ENCODE measurements at regions not wholly inside any gene's neighbourhood (a gene's known extent, or its start where the extent isn't known, plus 50 kb on each side); places are given as distances from the start of the nearest gene placed in this dataset.

DNA sequence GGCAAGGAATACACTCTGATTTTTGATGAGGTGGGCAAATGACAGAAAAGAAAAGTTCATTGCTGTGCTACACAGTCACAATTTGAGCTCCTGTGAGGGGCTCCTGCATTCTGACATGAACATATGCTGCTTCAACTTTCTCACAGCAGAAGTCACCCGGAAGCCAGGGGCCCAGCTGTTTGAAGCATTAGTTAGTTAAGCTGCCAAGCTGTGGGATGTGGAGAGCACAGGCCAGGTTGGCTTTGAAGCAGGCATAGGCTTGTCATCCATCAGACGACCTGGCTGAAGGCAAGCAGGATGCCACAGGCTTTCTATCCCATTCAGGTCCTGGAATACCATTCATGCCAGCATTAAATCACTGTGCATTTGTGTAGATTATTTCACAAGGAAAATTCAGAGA, 63.1 kb downstream of the MTNR1B start:
- Histone ChIP-seq H3K4me3 (ENCODE audit: low read depth in 2 of 2, low read length in 1 of 2) (no peak overlapping the region), H3K9ac (no peak overlapping the region), H3K9me3 (no peaks in the 10 kb centered on the region; the same call in none of the 2 replicates), H3K27ac (ENCODE audit: low read depth in 2 of 2, low read length in 1 of 2) (no peak overlapping the region), H2AFZ (ENCODE audit: low read depth) (no peak overlapping the region), H3K27me3 (ENCODE audit: insufficient read depth) (no peaks in the 10 kb centered on the region), H3F3A (replicated peaks; ENCODE audit: insufficient read depth) (no peaks in the 10 kb centered on the region), H3K36me3 (replicated peaks in 1 of 2; ENCODE audit: control insufficient read depth in 1 of 2, insufficient read depth in 2 of 2, low read length in 1 of 2) (no peaks in the 10 kb centered on the region), H3K9me2 (no peaks in the 10 kb centered on the region), H4K20me1 (ENCODE audit: insufficient read depth) (no peaks in the 10 kb centered on the region), H3K79me2 (ENCODE audit: insufficient read depth) (no peaks in the 10 kb centered on the region), H3K4me2 (no peak overlapping the region), H3K4me1 (ENCODE audit: control insufficient read depth in 1 of 2, insufficient read depth in 2 of 2, low read depth in 1 of 2, low read length in 1 of 2) (peaks cover 0 to 7% of the 10 kb centered on the region in 2 experiments; a peak in 1 of 4 replicates)
- ChIA-PET CTCF (no interaction called here), POLR2A (no interaction called here)
- no peak for DNase-seq
- WGBS (ENCODE audit: low lambda C conversion rate), result 86% methylated on average over 2 of the region's 2 CpGs
- TF ChIP-seq, protein P1, sequence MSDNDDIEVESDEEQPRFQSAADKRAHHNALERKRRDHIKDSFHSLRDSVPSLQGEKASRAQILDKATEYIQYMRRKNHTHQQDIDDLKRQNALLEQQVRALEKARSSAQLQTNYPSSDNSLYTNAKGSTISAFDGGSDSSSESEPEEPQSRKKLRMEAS (IDR thresholded peaks at IDR 0.05; ENCODE audit: low read depth), result no peak
- TF ChIP-seq JUND (IDR thresholded peaks at IDR 0.05) (no peak), SMC3 (IDR thresholded peaks at IDR 0.05; ENCODE audit: low read depth, low read length) (no peak), MEF2A (IDR thresholded peaks at IDR 0.05; ENCODE audit: borderline replicate concordance, low read depth) (no peak), TCF12 (IDR thresholded peaks at IDR 0.05) (no peak), EP300 (IDR thresholded peaks at IDR 0.05; ENCODE audit: borderline replicate concordance in 1 of 2, low read depth in 1 of 2, low read length in 1 of 2) (no peak), FOXM1 (IDR thresholded peaks at IDR 0.05; ENCODE audit: low read depth) (no peak), RFX5 (IDR thresholded peaks at IDR 0.05; ENCODE audit: low read length) (no peak), FOXJ3 (CRISPR knock-in tag; IDR thresholded peaks at IDR 0.05) (no peak), GABPA (IDR thresholded peaks at IDR 0.05; ENCODE audit: low read depth) (no peak), MXI1 (IDR thresholded peaks at IDR 0.05; ENCODE audit: low read depth, low read length) (no peak)
- TF ChIP-seq, protein P2, sequence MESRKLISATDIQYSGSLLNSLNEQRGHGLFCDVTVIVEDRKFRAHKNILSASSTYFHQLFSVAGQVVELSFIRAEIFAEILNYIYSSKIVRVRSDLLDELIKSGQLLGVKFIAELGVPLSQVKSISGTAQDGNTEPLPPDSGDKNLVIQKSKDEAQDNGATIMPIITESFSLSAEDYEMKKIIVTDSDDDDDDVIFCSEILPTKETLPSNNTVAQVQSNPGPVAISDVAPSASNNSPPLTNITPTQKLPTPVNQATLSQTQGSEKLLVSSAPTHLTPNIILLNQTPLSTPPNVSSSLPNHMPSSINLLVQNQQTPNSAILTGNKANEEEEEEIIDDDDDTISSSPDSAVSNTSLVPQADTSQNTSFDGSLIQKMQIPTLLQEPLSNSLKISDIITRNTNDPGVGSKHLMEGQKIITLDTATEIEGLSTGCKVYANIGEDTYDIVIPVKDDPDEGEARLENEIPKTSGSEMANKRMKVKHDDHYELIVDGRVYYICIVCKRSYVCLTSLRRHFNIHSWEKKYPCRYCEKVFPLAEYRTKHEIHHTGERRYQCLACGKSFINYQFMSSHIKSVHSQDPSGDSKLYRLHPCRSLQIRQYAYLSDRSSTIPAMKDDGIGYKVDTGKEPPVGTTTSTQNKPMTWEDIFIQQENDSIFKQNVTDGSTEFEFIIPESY (IDR thresholded peaks at IDR 0.05; ENCODE audit: borderline replicate concordance, low read depth), result no peak
- TF ChIP-seq, protein P3, sequence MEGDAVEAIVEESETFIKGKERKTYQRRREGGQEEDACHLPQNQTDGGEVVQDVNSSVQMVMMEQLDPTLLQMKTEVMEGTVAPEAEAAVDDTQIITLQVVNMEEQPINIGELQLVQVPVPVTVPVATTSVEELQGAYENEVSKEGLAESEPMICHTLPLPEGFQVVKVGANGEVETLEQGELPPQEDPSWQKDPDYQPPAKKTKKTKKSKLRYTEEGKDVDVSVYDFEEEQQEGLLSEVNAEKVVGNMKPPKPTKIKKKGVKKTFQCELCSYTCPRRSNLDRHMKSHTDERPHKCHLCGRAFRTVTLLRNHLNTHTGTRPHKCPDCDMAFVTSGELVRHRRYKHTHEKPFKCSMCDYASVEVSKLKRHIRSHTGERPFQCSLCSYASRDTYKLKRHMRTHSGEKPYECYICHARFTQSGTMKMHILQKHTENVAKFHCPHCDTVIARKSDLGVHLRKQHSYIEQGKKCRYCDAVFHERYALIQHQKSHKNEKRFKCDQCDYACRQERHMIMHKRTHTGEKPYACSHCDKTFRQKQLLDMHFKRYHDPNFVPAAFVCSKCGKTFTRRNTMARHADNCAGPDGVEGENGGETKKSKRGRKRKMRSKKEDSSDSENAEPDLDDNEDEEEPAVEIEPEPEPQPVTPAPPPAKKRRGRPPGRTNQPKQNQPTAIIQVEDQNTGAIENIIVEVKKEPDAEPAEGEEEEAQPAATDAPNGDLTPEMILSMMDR (IDR thresholded peaks at IDR 0.05), result no peak
- TF ChIP-seq, protein P4, sequence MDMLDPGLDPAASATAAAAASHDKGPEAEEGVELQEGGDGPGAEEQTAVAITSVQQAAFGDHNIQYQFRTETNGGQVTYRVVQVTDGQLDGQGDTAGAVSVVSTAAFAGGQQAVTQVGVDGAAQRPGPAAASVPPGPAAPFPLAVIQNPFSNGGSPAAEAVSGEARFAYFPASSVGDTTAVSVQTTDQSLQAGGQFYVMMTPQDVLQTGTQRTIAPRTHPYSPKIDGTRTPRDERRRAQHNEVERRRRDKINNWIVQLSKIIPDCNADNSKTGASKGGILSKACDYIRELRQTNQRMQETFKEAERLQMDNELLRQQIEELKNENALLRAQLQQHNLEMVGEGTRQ (IDR thresholded peaks at IDR 0.05; ENCODE audit: borderline replicate concordance, low read depth, low read length), result no peak
- TF ChIP-seq, protein P5, sequence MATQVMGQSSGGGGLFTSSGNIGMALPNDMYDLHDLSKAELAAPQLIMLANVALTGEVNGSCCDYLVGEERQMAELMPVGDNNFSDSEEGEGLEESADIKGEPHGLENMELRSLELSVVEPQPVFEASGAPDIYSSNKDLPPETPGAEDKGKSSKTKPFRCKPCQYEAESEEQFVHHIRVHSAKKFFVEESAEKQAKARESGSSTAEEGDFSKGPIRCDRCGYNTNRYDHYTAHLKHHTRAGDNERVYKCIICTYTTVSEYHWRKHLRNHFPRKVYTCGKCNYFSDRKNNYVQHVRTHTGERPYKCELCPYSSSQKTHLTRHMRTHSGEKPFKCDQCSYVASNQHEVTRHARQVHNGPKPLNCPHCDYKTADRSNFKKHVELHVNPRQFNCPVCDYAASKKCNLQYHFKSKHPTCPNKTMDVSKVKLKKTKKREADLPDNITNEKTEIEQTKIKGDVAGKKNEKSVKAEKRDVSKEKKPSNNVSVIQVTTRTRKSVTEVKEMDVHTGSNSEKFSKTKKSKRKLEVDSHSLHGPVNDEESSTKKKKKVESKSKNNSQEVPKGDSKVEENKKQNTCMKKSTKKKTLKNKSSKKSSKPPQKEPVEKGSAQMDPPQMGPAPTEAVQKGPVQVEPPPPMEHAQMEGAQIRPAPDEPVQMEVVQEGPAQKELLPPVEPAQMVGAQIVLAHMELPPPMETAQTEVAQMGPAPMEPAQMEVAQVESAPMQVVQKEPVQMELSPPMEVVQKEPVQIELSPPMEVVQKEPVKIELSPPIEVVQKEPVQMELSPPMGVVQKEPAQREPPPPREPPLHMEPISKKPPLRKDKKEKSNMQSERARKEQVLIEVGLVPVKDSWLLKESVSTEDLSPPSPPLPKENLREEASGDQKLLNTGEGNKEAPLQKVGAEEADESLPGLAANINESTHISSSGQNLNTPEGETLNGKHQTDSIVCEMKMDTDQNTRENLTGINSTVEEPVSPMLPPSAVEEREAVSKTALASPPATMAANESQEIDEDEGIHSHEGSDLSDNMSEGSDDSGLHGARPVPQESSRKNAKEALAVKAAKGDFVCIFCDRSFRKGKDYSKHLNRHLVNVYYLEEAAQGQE (IDR thresholded peaks at IDR 0.05; ENCODE audit: low read depth, low read length), result no peak
- TF ChIP-seq, protein P6, sequence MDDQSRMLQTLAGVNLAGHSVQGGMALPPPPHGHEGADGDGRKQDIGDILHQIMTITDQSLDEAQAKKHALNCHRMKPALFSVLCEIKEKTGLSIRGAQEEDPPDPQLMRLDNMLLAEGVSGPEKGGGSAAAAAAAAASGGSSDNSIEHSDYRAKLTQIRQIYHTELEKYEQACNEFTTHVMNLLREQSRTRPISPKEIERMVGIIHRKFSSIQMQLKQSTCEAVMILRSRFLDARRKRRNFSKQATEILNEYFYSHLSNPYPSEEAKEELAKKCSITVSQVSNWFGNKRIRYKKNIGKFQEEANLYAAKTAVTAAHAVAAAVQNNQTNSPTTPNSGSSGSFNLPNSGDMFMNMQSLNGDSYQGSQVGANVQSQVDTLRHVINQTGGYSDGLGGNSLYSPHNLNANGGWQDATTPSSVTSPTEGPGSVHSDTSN (IDR thresholded peaks at IDR 0.05), result no peak

Measured in SK-N-SH (cell line).